Neural cell (in vitro differentiated cells): ENCODE measurements at regions not wholly inside any gene's neighbourhood (a gene's known extent, or its start where the extent isn't known, plus 50 kb on each side); places are given as distances from the start of the nearest gene placed in this dataset.

Source experiments
- H2AFZ ChIP-seq: fragments of 200-600, 300-800 bp; sonication (generic), shearing (Covaris generic); 2 replicates; pipeline ENCODE4 v1.6.0; 2014; ENCODE audit warnings: low read depth, mild to moderate bottlenecking, antibody characterized with exemption, low read length, moderate library complexity
- H3F3A ChIP-seq: fragments of 200-600 bp; shearing (Covaris generic); 2 replicates; pipeline ENCODE4 v1.6.1; 2016; ENCODE audit warnings: mild to moderate bottlenecking, moderate library complexity, mixed read lengths, antibody characterized with exemption, low read length; ENCODE audit not compliant: insufficient read depth, poor library complexity, severe bottlenecking
- H3K27ac ChIP-seq: fragments of 200-600, 300-800 bp; sonication (generic), shearing (Covaris generic); 2 replicates; pipeline ENCODE4 v1.5.1; 2014; ENCODE audit warnings: mild to moderate bottlenecking, low read length, moderate library complexity
- H3K27me3 ChIP-seq: fragments of 300-800, 200-600 bp; sonication (generic), shearing (Covaris generic); 2 replicates; pipeline ENCODE4 v1.6.0; 2014; ENCODE audit warnings: mild to moderate bottlenecking, low read depth, low read length, moderate library complexity; ENCODE audit not compliant: insufficient read depth
- H3K36me3 ChIP-seq: fragments of 300-800, 200-600 bp; sonication (generic), shearing (Covaris generic); 2 replicates; pipeline ENCODE4 v1.5.1; 2014; ENCODE audit warnings: mild to moderate bottlenecking, antibody characterized with exemption, low read length, moderate library complexity; ENCODE audit not compliant: insufficient read depth
- H3K4me2 ChIP-seq: fragments of 300-800, 200-600 bp; sonication (generic), shearing (Covaris generic); 2 replicates; pipeline ENCODE4 v1.6.0; 2014; ENCODE audit warnings: mild to moderate bottlenecking, low read length
- H3K4me3 ChIP-seq: fragments of 300-800, 200-600 bp; sonication (generic), shearing (Covaris generic); 2 replicates; pipeline ENCODE4 v1.5.1; 2014; ENCODE audit warnings: mild to moderate bottlenecking, low read length, moderate library complexity
- H3K79me2 ChIP-seq: fragments of 200-600 bp; shearing (Covaris generic); replicated peaks from 2 replicates; pipeline ENCODE4 v1.6.0; 2014; ENCODE audit warnings: mild to moderate bottlenecking, low read length, moderate library complexity; ENCODE audit not compliant: insufficient read depth
- H3K9ac ChIP-seq: fragments of 300-800, 200-600 bp; sonication (generic), shearing (Covaris generic); 2 replicates; pipeline ENCODE4 v1.6.1; 2016; ENCODE audit warnings: mild to moderate bottlenecking, low read length, mixed read lengths
- H3K9me2 ChIP-seq: fragments of 200-600 bp; shearing (Covaris generic); 2 replicates; pipeline ENCODE4 v1.6.1; 2016; ENCODE audit warnings: mild to moderate bottlenecking, low read length, mixed read lengths; ENCODE audit not compliant: insufficient read depth
- H3K9me3 ChIP-seq: fragments of 200-600, 300-800 bp; sonication (generic), shearing (Covaris generic); 2 replicates; pipeline ENCODE4 v1.6.1; 2016; ENCODE audit warnings: mild to moderate bottlenecking, mixed run types, low read length, moderate library complexity, mixed read lengths
- H4K20me1 ChIP-seq: fragments of 200-600 bp; shearing (Covaris generic); 2 replicates; pipeline ENCODE4 v1.6.1; 2016; ENCODE audit warnings: mild to moderate bottlenecking, mixed run types; ENCODE audit not compliant: insufficient read depth
- CTCF ChIP-seq: fragments of 450-650 bp; IDR thresholded peaks from 2 replicates; pipeline ENCODE4 v1.5.1; 2014; ENCODE audit warnings: antibody characterized with exemption, mild to moderate bottlenecking, moderate library complexity; ENCODE audit not compliant: poor library complexity, severe bottlenecking
- EP300 ChIP-seq: fragments of 450-650 bp; conservative IDR thresholded peaks from 2 replicates; pipeline ENCODE4 v1.6.1; 2014; ENCODE audit warnings: antibody characterized with exemption, mild to moderate bottlenecking, moderate library complexity; ENCODE audit not compliant: poor library complexity, severe bottlenecking
- EZH2 ChIP-seq: fragments of 200-600, 300-800 bp; shearing (Covaris generic), sonication (generic); IDR thresholded peaks from 2 replicates; pipeline ENCODE4 v1.6.1; 2014; ENCODE audit warnings: antibody characterized with exemption, low read length, borderline replicate concordance, mild to moderate bottlenecking; ENCODE audit not compliant: insufficient read depth, poor library complexity, severe bottlenecking
- MXI1 ChIP-seq: fragments of 450-650 bp; conservative IDR thresholded peaks from 2 replicates; pipeline ENCODE4 v1.6.1; 2014; ENCODE audit warnings: antibody characterized with exemption, mild to moderate bottlenecking; ENCODE audit not compliant: poor library complexity, severe bottlenecking
- POLR2AphosphoS5 ChIP-seq: IDR thresholded peaks from 2 replicates; pipeline ENCODE4 v1.6.1; 2012
- RAD21 ChIP-seq: fragments of 450-650 bp; conservative IDR thresholded peaks from 2 replicates; pipeline ENCODE4 v1.6.1; 2014; ENCODE audit warnings: antibody characterized with exemption, mild to moderate bottlenecking, moderate library complexity
- REST ChIP-seq: IDR thresholded peaks from 2 replicates; pipeline ENCODE4 v1.6.1; 2012; ENCODE audit warnings: borderline replicate concordance
- SMC3 ChIP-seq: fragments of 450-650 bp; conservative IDR thresholded peaks from 2 replicates; pipeline ENCODE4 v1.6.1; 2014; ENCODE audit warnings: antibody characterized with exemption, mild to moderate bottlenecking, moderate library complexity; ENCODE audit not compliant: poor library complexity
- TAF1 ChIP-seq: IDR thresholded peaks from 2 replicates; pipeline ENCODE4 v1.6.1; 2012; ENCODE audit warnings: low read depth

GRCh38 chr18:29449424-29449823 lies 1272.5 kb upstream of the CDH2 start:
- no peaks in the 10 kb centered on the region for H3F3A ChIP-seq
- H3K27ac ChIP-seq, result no peak overlapping the region
- H2AFZ ChIP-seq, result no peak overlapping the region
- H3K27me3 ChIP-seq, result no peaks in the 10 kb centered on the region
- no peaks in the 10 kb centered on the region for H3K79me2 ChIP-seq
- H3K36me3 ChIP-seq, result no peaks in the 10 kb centered on the region
- H3K4me2 ChIP-seq, result no peak overlapping the region
- no peak for TF ChIP-seq REST
- TF ChIP-seq RAD21, result no peak
- TF ChIP-seq EP300, result no peak
- no peak for TF ChIP-seq TAF1
- no peak for TF ChIP-seq CTCF
- no peaks in the 10 kb centered on the region for H3K9me3 ChIP-seq
- no peak overlapping the region for H3K4me3 ChIP-seq
- no peak overlapping the region for H3K9ac ChIP-seq
- H4K20me1 ChIP-seq, result no peaks in the 10 kb centered on the region
- H3K9me2 ChIP-seq, result no peaks in the 10 kb centered on the region

DNA sequence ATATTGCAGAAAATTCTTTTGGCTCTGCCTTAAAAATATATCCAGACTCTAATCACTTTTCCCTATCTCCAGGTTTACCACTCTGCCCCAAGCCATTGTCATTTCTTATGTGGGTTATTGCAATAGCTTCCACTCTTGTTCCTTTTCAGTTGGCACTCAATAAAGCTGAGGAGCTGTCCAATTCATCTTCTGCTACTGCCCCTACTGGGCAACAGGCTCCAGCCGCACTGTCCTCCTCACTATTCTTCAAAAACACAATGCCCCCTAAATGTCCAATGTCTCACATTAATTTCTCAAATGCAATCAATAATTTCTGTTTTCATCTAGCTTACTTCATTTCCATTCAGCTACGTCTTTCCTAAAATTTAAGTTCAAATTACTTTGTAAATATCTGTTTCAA lies 1262.5 kb upstream of the CDH2 start:
- H3F3A ChIP-seq, result no peaks in the 10 kb centered on the region
- TF ChIP-seq EP300 (no peak), POLR2AphosphoS5 (no peak), REST (no peak), EZH2 (no peak), RAD21 (no peak), TAF1 (no peak), SMC3 (no peak), CTCF (no peak), MXI1 (no peak)
- no peaks in the 10 kb centered on the region for H3K9me2 ChIP-seq
- no peak overlapping the region for H3K27ac ChIP-seq
- H2AFZ ChIP-seq, result no peak overlapping the region
- no peaks in the 10 kb centered on the region for H3K27me3 ChIP-seq
- no peaks in the 10 kb centered on the region for H3K79me2 ChIP-seq
- H4K20me1 ChIP-seq, result no peaks in the 10 kb centered on the region
- no peak overlapping the region for H3K4me3 ChIP-seq
- H3K4me2 ChIP-seq, result no peak overlapping the region
- no peaks in the 10 kb centered on the region for H3K9me3 ChIP-seq
- H3K9ac ChIP-seq, result no peak overlapping the region
- no peaks in the 10 kb centered on the region for H3K36me3 ChIP-seq
